ENCODE measurements at regions not wholly inside any gene's neighbourhood (a gene's known extent, or its start where the extent isn't known, plus 50 kb on each side); places are given as distances from the start of the nearest gene placed in this dataset.

GRCh38 chrX:104427693-104428092 is 138.3 kb upstream of the IL1RAPL2 start:
- TF ChIP-seq POLR2A (IDR thresholded peaks at IDR 0.05; ENCODE audit: extremely low read depth, insufficient read length) (no peak), MYC (IDR thresholded peaks at IDR 0.05; ENCODE audit: low read depth, low read length) (no peak)
- TF ChIP-seq, protein P1, sequence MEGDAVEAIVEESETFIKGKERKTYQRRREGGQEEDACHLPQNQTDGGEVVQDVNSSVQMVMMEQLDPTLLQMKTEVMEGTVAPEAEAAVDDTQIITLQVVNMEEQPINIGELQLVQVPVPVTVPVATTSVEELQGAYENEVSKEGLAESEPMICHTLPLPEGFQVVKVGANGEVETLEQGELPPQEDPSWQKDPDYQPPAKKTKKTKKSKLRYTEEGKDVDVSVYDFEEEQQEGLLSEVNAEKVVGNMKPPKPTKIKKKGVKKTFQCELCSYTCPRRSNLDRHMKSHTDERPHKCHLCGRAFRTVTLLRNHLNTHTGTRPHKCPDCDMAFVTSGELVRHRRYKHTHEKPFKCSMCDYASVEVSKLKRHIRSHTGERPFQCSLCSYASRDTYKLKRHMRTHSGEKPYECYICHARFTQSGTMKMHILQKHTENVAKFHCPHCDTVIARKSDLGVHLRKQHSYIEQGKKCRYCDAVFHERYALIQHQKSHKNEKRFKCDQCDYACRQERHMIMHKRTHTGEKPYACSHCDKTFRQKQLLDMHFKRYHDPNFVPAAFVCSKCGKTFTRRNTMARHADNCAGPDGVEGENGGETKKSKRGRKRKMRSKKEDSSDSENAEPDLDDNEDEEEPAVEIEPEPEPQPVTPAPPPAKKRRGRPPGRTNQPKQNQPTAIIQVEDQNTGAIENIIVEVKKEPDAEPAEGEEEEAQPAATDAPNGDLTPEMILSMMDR (IDR thresholded peaks at IDR 0.05; ENCODE audit: low read depth, low read length): no peak
- TF ChIP-seq, protein P2, sequence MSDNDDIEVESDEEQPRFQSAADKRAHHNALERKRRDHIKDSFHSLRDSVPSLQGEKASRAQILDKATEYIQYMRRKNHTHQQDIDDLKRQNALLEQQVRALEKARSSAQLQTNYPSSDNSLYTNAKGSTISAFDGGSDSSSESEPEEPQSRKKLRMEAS (IDR thresholded peaks at IDR 0.05; ENCODE audit: low read depth, low read length): no peak

DNA sequence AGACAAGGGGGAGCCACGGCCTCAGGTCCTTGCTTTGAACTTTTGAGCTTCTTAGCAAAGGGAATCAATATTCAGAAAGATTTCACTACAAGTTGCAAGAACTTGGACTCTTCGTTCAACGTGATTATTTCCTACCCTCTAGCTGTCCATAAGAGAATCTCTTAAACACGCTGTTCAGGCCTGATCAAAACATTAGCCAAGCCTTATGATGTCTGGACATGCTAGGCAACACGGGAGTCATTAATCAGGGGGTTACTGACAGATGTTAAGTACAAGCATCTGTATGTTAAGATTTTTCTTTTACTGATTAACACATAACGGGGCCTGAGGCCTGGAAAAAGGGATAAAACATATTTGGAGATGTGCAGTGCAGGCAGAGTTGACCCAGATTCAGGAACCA is 138.9 kb upstream of the IL1RAPL2 start:
- H3K4me3 ChIP-seq (ENCODE audit: low read depth, low read length): no peak overlapping the region
- TF ChIP-seq MYC (IDR thresholded peaks at IDR 0.05; ENCODE audit: low read depth, low read length) (no peak), POLR2A (IDR thresholded peaks at IDR 0.05; ENCODE audit: extremely low read depth, insufficient read length) (no peak)
- TF ChIP-seq, protein P1 (IDR thresholded peaks at IDR 0.05; ENCODE audit: low read depth, low read length): no peak
- TF ChIP-seq, protein P2 (IDR thresholded peaks at IDR 0.05; ENCODE audit: low read depth, low read length): no peak
- DNase-seq (ENCODE audit: low read depth): no peak

More at GRCh38 chrX:104427693-104428092, 138.3 kb upstream of the IL1RAPL2 start:
- no peak overlapping the region for H3K4me3 ChIP-seq (ENCODE audit: low read depth, low read length)
- DNase-seq (ENCODE audit: low read depth): no peak

- no peak for DNase-seq (ENCODE audit: low read depth)
- no peak overlapping the region for H3K4me3 ChIP-seq (ENCODE audit: low read depth, low read length)
- TF ChIP-seq POLR2A (IDR thresholded peaks at IDR 0.05; ENCODE audit: extremely low read depth, insufficient read length) (no peak), MYC (IDR thresholded peaks at IDR 0.05; ENCODE audit: low read depth, low read length) (no peak)
- TF ChIP-seq, protein P1 (IDR thresholded peaks at IDR 0.05; ENCODE audit: low read depth, low read length): no peak
- TF ChIP-seq, protein P2 (IDR thresholded peaks at IDR 0.05; ENCODE audit: low read depth, low read length): no peak
Measured at GRCh38 chrX:104420907-104421306, 145.1 kb upstream of the IL1RAPL2 start.

- TF ChIP-seq POLR2A (IDR thresholded peaks at IDR 0.05; ENCODE audit: extremely low read depth, insufficient read length) (no peak), MYC (IDR thresholded peaks at IDR 0.05; ENCODE audit: low read depth, low read length) (no peak)
- TF ChIP-seq, protein P1 (IDR thresholded peaks at IDR 0.05; ENCODE audit: low read depth, low read length): no peak
- TF ChIP-seq, protein P2 (IDR thresholded peaks at IDR 0.05; ENCODE audit: low read depth, low read length): no peak
- H3K4me3 ChIP-seq (ENCODE audit: low read depth, low read length): no peak overlapping the region
- no peak for DNase-seq (ENCODE audit: low read depth)
Measured at GRCh38 chrX:104419926-104420325, 146.1 kb upstream of the IL1RAPL2 start.

GRCh38 chrX:104419211-104419610 is 146.8 kb upstream of the IL1RAPL2 start:
- no peak for DNase-seq (ENCODE audit: low read depth)
- TF ChIP-seq, protein P1 (IDR thresholded peaks at IDR 0.05; ENCODE audit: low read depth, low read length): no peak
- TF ChIP-seq POLR2A (IDR thresholded peaks at IDR 0.05; ENCODE audit: extremely low read depth, insufficient read length) (no peak), MYC (IDR thresholded peaks at IDR 0.05; ENCODE audit: low read depth, low read length) (no peak)
- TF ChIP-seq, protein P2 (IDR thresholded peaks at IDR 0.05; ENCODE audit: low read depth, low read length): no peak

More at GRCh38 chrX:104419211-104419610, 146.8 kb upstream of the IL1RAPL2 start:
- H3K4me3 ChIP-seq (ENCODE audit: low read depth, low read length): no peak overlapping the region

Measured in NB4 (cell line).